ENCODE measurements at regions not wholly inside any gene's neighbourhood (a gene's known extent, or its start where the extent isn't known, plus 50 kb on each side); places are given as distances from the start of the nearest gene placed in this dataset.

- Mint-ChIP-seq H3K4me3 (no peak overlapping the region), H3K36me3 (ENCODE audit: insufficient read depth in 1 of 3, low read depth in 3 of 3) (peaks cover 0 to 2% (median 2%) of the 10 kb centered on the region in 3 experiments; a peak in 3 of 7 replicates), H3K27ac (no peak overlapping the region), H3K9me3 (peaks cover 62 to 74% of the 10 kb centered on the region in 2 experiments), H3K27me3 (ENCODE audit: low read depth) (no peaks in the 10 kb centered on the region), H3K4me1 (peaks cover 12% of the 10 kb centered on the region in 2 experiments)
- no peak overlapping the region for H3K27ac ChIP-seq (ENCODE audit: insufficient read length, low read depth, low read length)
- H3K79me2 ChIP-seq (ENCODE audit: insufficient read depth, low read length): no peaks in the 10 kb centered on the region
- H2BK15ac ChIP-seq (ENCODE audit: low read depth, low read length): no peak overlapping the region
- no peak overlapping the region for H2BK20ac ChIP-seq (ENCODE audit: low read depth, low read length, poor library complexity, severe bottlenecking)
- no peak overlapping the region for H2BK12ac ChIP-seq (ENCODE audit: insufficient read length, low read depth, low read length)
- no peak overlapping the region for H2BK120ac ChIP-seq (ENCODE audit: low read depth, low read length, poor library complexity, severe bottlenecking)
- no peak overlapping the region for H3K14ac ChIP-seq (ENCODE audit: insufficient read depth, low read length)
- H4K20me1 ChIP-seq (ENCODE audit: control insufficient read depth, insufficient read depth, insufficient read length): no peaks in the 10 kb centered on the region
- H3K9ac ChIP-seq (ENCODE audit: extremely low read depth, insufficient read length, low read length): no peak overlapping the region
- no peaks in the 10 kb centered on the region for H3K27me3 ChIP-seq (ENCODE audit: insufficient read depth, low read length)
- no peak overlapping the region for H3K4ac ChIP-seq (ENCODE audit: low read depth, low read length)
- H4K91ac ChIP-seq (ENCODE audit: insufficient read length, low read depth, low read length): no peak overlapping the region
- no peak for TF ChIP-seq CTCF (conservative IDR thresholded peaks at IDR 0.05)
- H2BK5ac ChIP-seq (ENCODE audit: insufficient read length, low read length): no peak overlapping the region
- no peaks in the 10 kb centered on the region for H3K79me1 ChIP-seq (ENCODE audit: insufficient read depth, low read depth, low read length, poor library complexity, severe bottlenecking)
- H3K18ac ChIP-seq (ENCODE audit: insufficient read length, low read depth, low read length): no peak overlapping the region
- no peak overlapping the region for H2AK5ac ChIP-seq (ENCODE audit: insufficient read length, low read length)
- no CpG with 5 or more reads among the region's 1 CpG for WGBS (ENCODE audit: extremely low coverage, insufficient read length, low lambda C conversion rate)
- H3K4me1 ChIP-seq (ENCODE audit: insufficient read depth, low read length): no peaks in the 10 kb centered on the region
- H3K23me2 ChIP-seq (ENCODE audit: insufficient read length, low read depth, low read length, poor library complexity, severe bottlenecking): no peaks in the 10 kb centered on the region
- peaks cover 24% of the 10 kb centered on the region for H3K9me3 ChIP-seq (ENCODE audit: control insufficient read depth, low read depth, low read length)
- H3K56ac ChIP-seq (ENCODE audit: insufficient read length, low read depth, low read length): no peak overlapping the region
- no peak overlapping the region for H3K4me2 ChIP-seq (ENCODE audit: insufficient read depth, insufficient read length, low read length)
- H3K23ac ChIP-seq (ENCODE audit: insufficient read length, low read depth, low read length): no peak overlapping the region
- DNase-seq: no peak
- H4K8ac ChIP-seq (replicated peaks; ENCODE audit: insufficient read length, low read depth, low read length): no peak overlapping the region
- H3T11ph ChIP-seq (ENCODE audit: low read length): no peak overlapping the region
- no peak overlapping the region for H4K5ac ChIP-seq (ENCODE audit: insufficient read length, low read depth, low read length)
- no peak overlapping the region for H2AFZ ChIP-seq (ENCODE audit: low read length)
These were observed 417.4 kb upstream of the FMR1 start for GRCh38 chrX:147494365-147494764.

All from H9 (cell line).